D721Med (cell line): ENCODE measurements at regions not wholly inside any gene's neighbourhood (a gene's known extent, or its start where the extent isn't known, plus 50 kb on each side); places are given as distances from the start of the nearest gene placed in this dataset.

Experiments
- DNase-seq: peaks from one replicate; pipeline ENCODE4 v3.0.0; 2011; ENCODE audit warnings: low spot score; ENCODE audit not compliant: insufficient read length
- FAIRE-seq: peaks from 2 replicates; lab custom pipeline; 2011; peaks lifted over from hg19 to GRCh38; lab: Jason Lieb, UNC
- TF ChIP-seq, protein P1 (sequence below): IDR thresholded peaks from 2 replicates; pipeline ENCODE4 v1.5.1; 2012; ENCODE audit warnings: mild to moderate bottlenecking, control low read depth; ENCODE audit not compliant: insufficient read depth; ENCODE audit errors: missing control alignments

DNA sequence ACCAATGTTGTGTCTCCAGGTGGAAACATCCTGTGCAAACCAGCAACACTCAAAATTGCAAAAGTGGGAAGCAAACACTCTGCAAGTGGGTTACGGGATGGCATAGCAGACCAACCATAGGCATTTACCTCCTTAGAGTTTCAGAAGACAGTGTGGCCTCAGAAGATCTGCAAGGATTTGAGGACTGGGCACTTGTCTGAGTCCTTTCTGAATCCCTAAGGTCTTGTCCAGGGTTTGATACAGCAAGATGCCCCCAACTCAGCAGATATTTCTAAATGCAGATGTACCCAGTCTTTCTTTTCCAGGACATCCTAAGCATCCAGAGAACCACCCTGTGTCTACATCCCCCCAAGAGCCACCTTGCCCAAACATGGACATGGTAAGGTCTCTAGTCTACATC, 51.7 kb upstream of the SHANK2 start:
- no peak for FAIRE-seq
- DNase-seq: no peak
- TF ChIP-seq, protein P1, sequence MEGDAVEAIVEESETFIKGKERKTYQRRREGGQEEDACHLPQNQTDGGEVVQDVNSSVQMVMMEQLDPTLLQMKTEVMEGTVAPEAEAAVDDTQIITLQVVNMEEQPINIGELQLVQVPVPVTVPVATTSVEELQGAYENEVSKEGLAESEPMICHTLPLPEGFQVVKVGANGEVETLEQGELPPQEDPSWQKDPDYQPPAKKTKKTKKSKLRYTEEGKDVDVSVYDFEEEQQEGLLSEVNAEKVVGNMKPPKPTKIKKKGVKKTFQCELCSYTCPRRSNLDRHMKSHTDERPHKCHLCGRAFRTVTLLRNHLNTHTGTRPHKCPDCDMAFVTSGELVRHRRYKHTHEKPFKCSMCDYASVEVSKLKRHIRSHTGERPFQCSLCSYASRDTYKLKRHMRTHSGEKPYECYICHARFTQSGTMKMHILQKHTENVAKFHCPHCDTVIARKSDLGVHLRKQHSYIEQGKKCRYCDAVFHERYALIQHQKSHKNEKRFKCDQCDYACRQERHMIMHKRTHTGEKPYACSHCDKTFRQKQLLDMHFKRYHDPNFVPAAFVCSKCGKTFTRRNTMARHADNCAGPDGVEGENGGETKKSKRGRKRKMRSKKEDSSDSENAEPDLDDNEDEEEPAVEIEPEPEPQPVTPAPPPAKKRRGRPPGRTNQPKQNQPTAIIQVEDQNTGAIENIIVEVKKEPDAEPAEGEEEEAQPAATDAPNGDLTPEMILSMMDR: no peak

DNA sequence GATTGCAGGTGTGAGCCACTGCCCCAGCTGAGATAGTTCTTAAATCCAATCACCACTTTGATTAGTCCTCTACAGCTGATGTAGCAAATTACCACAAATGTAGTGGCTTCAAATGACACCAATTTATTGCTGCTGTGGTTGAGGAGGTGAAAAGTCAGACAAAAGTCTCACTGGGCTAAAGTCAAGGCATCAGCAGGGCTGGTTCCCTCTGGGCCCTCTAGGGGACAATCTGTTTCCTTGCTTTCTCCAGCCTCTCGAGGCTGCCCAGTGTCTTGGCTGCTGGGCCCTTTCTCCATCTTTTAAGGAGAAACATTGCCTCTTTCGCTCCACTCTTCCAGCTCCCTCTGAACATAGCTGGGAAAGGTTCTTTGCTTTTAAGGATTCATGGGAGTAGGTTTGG, 50.5 kb upstream of the SHANK2 start:
- TF ChIP-seq, protein P1: no peak
- no peak for FAIRE-seq
- DNase-seq: no peak

DNA sequence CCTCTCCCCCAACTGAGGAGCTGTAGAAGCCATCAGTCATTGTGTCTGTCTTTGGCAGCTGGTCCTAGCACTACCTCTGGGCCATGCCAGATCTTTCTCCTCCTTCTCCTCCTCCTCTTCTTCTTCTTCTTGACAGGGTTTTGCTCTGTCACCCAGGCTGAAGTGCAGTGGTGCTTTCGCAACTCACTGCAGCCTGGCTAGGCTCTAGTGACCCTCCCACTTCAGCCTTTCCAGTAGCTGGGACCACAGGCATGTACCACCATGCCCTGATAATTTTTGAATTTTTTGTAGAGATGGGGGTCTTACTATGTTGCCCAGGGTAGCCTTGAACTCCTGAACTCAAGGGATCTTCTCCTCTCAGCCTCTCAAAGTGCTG, 50.1 kb upstream of the SHANK2 start:
- FAIRE-seq (no peak), DNase-seq (no peak)
- TF ChIP-seq, protein P1: no peak
